ENCODE measurements at regions not wholly inside any gene's neighbourhood (a gene's known extent, or its start where the extent isn't known, plus 50 kb on each side); places are given as distances from the start of the nearest gene placed in this dataset.

DNA sequence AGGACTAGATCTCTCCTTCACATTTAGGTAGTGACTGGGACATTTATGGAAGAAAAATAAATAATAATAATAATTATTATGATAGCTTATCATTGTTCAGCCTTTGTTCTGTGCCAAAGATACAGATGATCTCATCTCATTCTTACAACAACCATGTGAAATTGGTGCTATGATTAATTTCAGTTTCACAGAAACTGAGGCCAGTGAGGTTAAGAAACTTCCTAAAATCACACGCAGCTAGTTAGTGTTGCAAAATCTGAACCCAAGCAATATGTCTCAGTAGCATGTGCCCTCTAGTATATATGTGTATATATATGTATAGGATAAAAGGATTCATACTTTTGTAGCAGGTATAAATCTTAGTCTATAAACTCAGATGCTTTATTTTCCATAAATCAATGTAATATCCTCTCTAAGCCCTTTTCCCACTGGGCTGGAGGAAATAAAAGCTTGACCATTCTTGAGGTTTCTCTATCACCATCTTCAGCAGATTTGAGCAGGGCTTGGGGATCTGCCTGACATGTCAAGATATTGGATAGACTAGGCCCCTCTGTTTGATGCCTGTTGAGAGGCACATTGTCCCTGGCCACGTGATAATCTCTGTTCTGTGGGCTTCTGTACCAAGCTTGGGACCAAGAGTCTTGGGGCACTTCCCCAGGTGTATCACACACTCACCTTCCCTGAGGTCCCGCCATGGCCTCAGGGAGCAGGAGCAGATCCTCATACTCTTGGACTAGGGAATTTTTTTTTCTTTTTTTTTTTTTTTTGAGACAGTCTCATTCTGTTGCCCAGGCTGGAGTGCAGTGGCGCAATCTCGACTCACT is 172.6 kb upstream of the NRP1 start (continued):
- TF ChIP-seq SP1 (IDR thresholded peaks at IDR 0.05; ENCODE audit: low read depth, low read length) (no peak), GTF2F1 (IDR thresholded peaks at IDR 0.05; ENCODE audit: borderline replicate concordance, low read depth, low read length) (no peak), KDM5A (IDR thresholded peaks at IDR 0.05; ENCODE audit: low read length) (no peak)

Measured in H1 (cell line).